GM19193 (cell line): ENCODE measurements at regions not wholly inside any gene's neighbourhood (a gene's known extent, or its start where the extent isn't known, plus 50 kb on each side); places are given as distances from the start of the nearest gene placed in this dataset.

Source experiments
- POLR2A ChIP-seq: IDR thresholded peaks from 4 replicates; pipeline ENCODE4 v1.6.1; 2011; ENCODE audit not compliant: insufficient read depth, insufficient read length; ENCODE audit errors: extremely low read depth

- TF ChIP-seq POLR2A = no peak
Measured at GRCh38 chr11:62073061-62073460, 50.8 kb upstream of the INCENP start.

GRCh38 chr11:62071408-62071807, 52.4 kb upstream of the INCENP start:
- TF ChIP-seq POLR2A = no peak

GRCh38 chr11:62069986-62070919, 53.6 kb upstream of the INCENP start:
- no peak for TF ChIP-seq POLR2A

- TF ChIP-seq POLR2A = no peak
Measured at GRCh38 chr11:62069374-62069773, 54.4 kb upstream of the INCENP start.

- TF ChIP-seq POLR2A = no peak
Measured at GRCh38 chr11:62068730-62069129, 55.1 kb upstream of the INCENP start.

GRCh38 chr11:62067741-62068140, 56.1 kb upstream of the INCENP start:
- no peak for TF ChIP-seq POLR2A

- no peak for TF ChIP-seq POLR2A
Measured at GRCh38 chr11:62064221-62064620, 59.6 kb upstream of the INCENP start.

- TF ChIP-seq POLR2A = no peak
Measured at GRCh38 chr11:62062223-62062861, 61.5 kb upstream of the INCENP start.

- TF ChIP-seq POLR2A = no peak
Measured at GRCh38 chr11:62061356-62062222, 62.2 kb upstream of the INCENP start.

GRCh38 chr11:62057069-62057468, 66.7 kb upstream of the INCENP start:
- no peak for TF ChIP-seq POLR2A

- TF ChIP-seq POLR2A = no peak
Measured at GRCh38 chr11:62055970-62056369, 67.8 kb upstream of the INCENP start.

GRCh38 chr11:62054484-62055121, 69.2 kb upstream of the INCENP start:
- no peak for TF ChIP-seq POLR2A

- TF ChIP-seq POLR2A = no peak
Measured at GRCh38 chr11:62054081-62054480, 69.7 kb upstream of the INCENP start.

GRCh38 chr11:62050716-62051115, 73.1 kb upstream of the INCENP start:
- TF ChIP-seq POLR2A = no peak

- TF ChIP-seq POLR2A = no peak
Measured at GRCh38 chr11:62048100-62048499, 75.7 kb upstream of the INCENP start.

- TF ChIP-seq POLR2A = no peak
Measured at GRCh38 chr11:62046568-62047100, 77.2 kb upstream of the INCENP start.
